Stimulated activated CD8-positive, alpha-beta memory T cell treated with anti-CD3 and anti-CD28 coated beads, Interleukin-7, amount 100 ng/mL, for 48 hours (primary cell): ENCODE measurements at regions not wholly inside any gene's neighbourhood (a gene's known extent, or its start where the extent isn't known, plus 50 kb on each side); places are given as distances from the start of the nearest gene placed in this dataset.

Source experiments
- DNase-seq, 2 donors: peaks; one replicate each; pipeline ENCODE4 v3.0.0-alpha.2; 2020; ENCODE audit warnings: low read depth in 1 of 2; ENCODE audit errors: extremely low read depth in 1 of 2

GRCh38 chr12:115207216-115207915, 523.4 kb upstream of the TBX3 start:
- DNase-seq = no peak

- DNase-seq = no peak
These were observed 522.8 kb upstream of the TBX3 start for GRCh38 chr12:115206801-115207200.

GRCh38 chr12:115205755-115206308, 521.9 kb upstream of the TBX3 start:
- DNase-seq = no peak

- no peak for DNase-seq
These were observed 521.2 kb upstream of the TBX3 start for GRCh38 chr12:115204957-115205754.

GRCh38 chr12:115203701-115204100, 519.7 kb upstream of the TBX3 start:
- DNase-seq = no peak

- DNase-seq = no peak
These were observed 518.0 kb upstream of the TBX3 start for GRCh38 chr12:115201966-115202365.

GRCh38 chr12:115199831-115200230, 515.9 kb upstream of the TBX3 start:
- DNase-seq = no peak

- DNase-seq = no peak
These were observed 510.9 kb upstream of the TBX3 start for GRCh38 chr12:115194857-115195256.

- DNase-seq = no peak
These were observed 510.5 kb upstream of the TBX3 start for GRCh38 chr12:115194448-115194847.

GRCh38 chr12:115191342-115191741, 507.4 kb upstream of the TBX3 start:
- DNase-seq = no peak

GRCh38 chr12:115190010-115190770, 506.2 kb upstream of the TBX3 start:
- DNase-seq = no peak

- no peak for DNase-seq
These were observed 501.5 kb upstream of the TBX3 start for GRCh38 chr12:115185506-115185905.

GRCh38 chr12:115183752-115184151, 499.8 kb upstream of the TBX3 start:
- DNase-seq = no peak

GRCh38 chr12:115177899-115178298, 493.9 kb upstream of the TBX3 start:
- DNase-seq = no peak

GRCh38 chr12:115176741-115177400, 492.9 kb upstream of the TBX3 start:
- no peak for DNase-seq

- no peak for DNase-seq
These were observed 490.9 kb upstream of the TBX3 start for GRCh38 chr12:115174920-115175319.

- no peak for DNase-seq
These were observed 488.5 kb upstream of the TBX3 start for GRCh38 chr12:115172521-115172920.

GRCh38 chr12:115169981-115170380, 486.0 kb upstream of the TBX3 start:
- DNase-seq = no peak

- no peak for DNase-seq
These were observed 482.8 kb upstream of the TBX3 start for GRCh38 chr12:115166698-115167315.

GRCh38 chr12:115163710-115164109, 479.7 kb upstream of the TBX3 start:
- DNase-seq = no peak
